ENCODE measurements at regions not wholly inside any gene's neighbourhood (a gene's known extent, or its start where the extent isn't known, plus 50 kb on each side); places are given as distances from the start of the nearest gene placed in this dataset.

GRCh38 chr6:122524056-122524455, 52.4 kb upstream of the SERINC1 start:
- no peak for DNase-seq

GRCh38 chr6:122530440-122531046, 58.9 kb upstream of the SERINC1 start:
- peak; percentile 43 to 54 for DNase-seq

GRCh38 chr6:122548281-122548680, 61.9 kb upstream of the PKIB start:
- DNase-seq, result no peak

- DNase-seq, result no peak
Measured at GRCh38 chr6:122548820-122549219, 61.4 kb upstream of the PKIB start.

- no peak for DNase-seq
Measured at GRCh38 chr6:122553697-122554096, 56.5 kb upstream of the PKIB start.

- no peak for DNase-seq
Measured at GRCh38 chr6:122555561-122555960, 54.6 kb upstream of the PKIB start.

GRCh38 chr6:122558080-122558479, 52.1 kb upstream of the PKIB start:
- DNase-seq, result no peak

Data from stimulated activated CD4-positive, alpha-beta T cell treated with anti-CD3 and anti-CD28 coated beads, Interleukin-2, amount 100 ng/mL, for 48 hours (primary cell).